NOMO-1 (cell line): ENCODE measurements at regions not wholly inside any gene's neighbourhood (a gene's known extent, or its start where the extent isn't known, plus 50 kb on each side); places are given as distances from the start of the nearest gene placed in this dataset.

ENCODE experiments used
- DNase-seq, 2 experiments: peaks; one replicate each; lab custom pipeline; 2025; ENCODE audit not compliant: unreplicated experiment in 2 of 2; lab: John Stamatoyannopoulos, UW

DNA sequence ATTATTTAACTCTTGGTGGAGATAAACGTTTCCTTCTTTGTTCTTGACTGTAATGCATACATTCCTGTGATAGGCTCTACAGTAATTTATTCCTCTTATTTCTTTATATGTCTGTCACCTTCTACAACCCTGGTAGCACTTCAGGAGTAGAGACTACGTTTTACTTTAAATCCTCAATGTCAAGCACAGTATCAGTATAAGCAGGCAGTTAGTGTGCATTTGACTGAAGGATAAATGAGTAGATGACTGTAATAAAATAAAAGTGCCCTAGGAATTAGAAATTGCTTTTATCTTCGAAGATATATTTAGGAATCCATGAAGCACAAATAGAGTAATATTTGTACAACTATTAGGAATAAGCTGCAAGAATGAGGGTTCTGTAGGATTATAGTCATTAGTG is 599.6 kb upstream of the PRMT6 start:
- no peak for DNase-seq

DNA sequence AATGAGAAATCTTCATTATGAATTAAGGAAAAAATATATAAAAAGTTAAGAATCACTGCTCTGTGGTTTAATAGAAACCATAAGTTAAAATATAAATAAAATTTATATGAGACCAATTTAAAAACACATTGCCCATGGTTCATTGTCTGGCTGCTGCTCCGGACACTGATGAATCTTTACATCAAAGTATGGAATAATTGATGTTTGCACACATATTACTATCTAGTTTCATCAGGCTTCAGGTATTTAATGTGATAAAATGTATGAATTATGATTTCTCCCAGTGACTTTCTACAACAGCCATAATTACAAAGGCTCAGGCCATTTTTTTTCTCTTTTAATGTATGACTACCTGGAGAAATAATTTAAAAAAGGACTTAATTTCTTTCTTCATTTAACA is 599.1 kb upstream of the PRMT6 start:
- DNase-seq, result no peak

GRCh38 chr1:106458866-106459265 is 597.6 kb upstream of the PRMT6 start:
- DNase-seq, result no peak

- DNase-seq, result no peak
These were observed 597.1 kb upstream of the PRMT6 start for GRCh38 chr1:106459418-106459817.

GRCh38 chr1:106465666-106466065 is 590.8 kb upstream of the PRMT6 start:
- DNase-seq, result no peak

GRCh38 chr1:106480629-106481028 is 575.8 kb upstream of the PRMT6 start:
- no peak for DNase-seq

GRCh38 chr1:106492880-106493279 is 563.6 kb upstream of the PRMT6 start:
- no peak for DNase-seq

GRCh38 chr1:106494646-106495045 is 561.8 kb upstream of the PRMT6 start:
- no peak for DNase-seq

DNA sequence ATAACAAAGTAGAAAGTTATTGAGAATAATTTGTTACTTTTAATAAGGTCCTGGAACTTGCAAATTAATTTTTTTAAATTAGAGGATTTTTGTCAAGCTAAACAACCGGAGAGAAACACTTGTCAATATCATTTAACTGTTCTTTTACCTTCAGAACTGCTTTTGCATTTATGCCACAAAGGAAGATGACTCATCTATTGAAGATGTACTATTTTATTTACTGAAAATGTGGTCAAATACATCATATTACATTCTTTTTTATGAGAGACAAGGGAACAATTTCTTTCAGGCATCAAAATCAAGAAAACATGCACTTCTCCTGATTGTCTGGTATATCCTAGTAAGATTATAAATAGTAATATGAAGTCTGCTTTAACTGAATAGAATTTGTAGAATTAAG is 558.2 kb upstream of the PRMT6 start:
- DNase-seq, result no peak

- no peak for DNase-seq
These were observed 553.8 kb upstream of the PRMT6 start for GRCh38 chr1:106502659-106503058.

- no peak for DNase-seq
These were observed 541.1 kb upstream of the PRMT6 start for GRCh38 chr1:106515375-106515774.

GRCh38 chr1:106517224-106517623 is 539.2 kb upstream of the PRMT6 start:
- DNase-seq, result no peak

- DNase-seq, result no peak
These were observed 533.0 kb upstream of the PRMT6 start for GRCh38 chr1:106523497-106523896.

DNA sequence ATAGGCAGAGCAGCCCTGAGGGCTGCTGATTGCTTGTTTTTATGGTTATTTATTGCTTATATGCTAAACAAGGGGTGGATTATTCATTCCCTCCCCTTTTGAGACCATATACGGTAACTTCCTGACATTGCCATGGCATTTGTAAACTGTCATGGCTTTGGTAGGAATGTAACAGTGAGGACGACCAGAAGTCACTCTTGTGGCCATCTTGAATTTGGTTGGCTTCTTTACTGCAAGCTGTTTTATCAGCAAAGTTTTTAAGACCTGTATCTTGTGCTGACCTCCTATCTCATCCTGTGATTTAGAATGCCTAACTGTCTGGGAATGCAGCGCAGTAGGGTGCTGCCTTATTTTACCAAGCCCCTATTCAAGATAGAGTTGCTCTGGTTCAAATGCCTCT is 531.8 kb upstream of the PRMT6 start:
- no peak for DNase-seq

- DNase-seq, result no peak
These were observed 529.8 kb upstream of the PRMT6 start for GRCh38 chr1:106526650-106527049.

DNA sequence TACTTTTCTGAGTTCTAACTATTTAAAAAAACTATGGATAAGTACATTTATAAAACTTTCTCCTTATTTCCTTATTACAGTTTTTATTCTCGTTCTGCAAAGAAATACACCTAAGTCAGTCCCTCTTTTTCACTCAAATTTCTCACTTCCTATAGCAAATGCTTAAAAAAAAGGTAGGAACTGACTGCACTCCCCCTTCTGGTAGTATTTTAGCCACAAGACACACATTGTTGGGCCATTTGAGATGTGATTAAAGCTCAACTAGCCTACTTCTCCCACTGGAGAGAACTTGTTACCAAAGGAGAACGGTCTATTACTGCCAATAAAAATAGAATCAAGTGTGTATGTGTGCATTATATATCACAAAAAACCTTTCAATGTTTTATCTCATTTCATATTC is 521.9 kb upstream of the PRMT6 start:
- no peak for DNase-seq

- DNase-seq, result no peak
These were observed 519.7 kb upstream of the PRMT6 start for GRCh38 chr1:106536741-106537140.

DNA sequence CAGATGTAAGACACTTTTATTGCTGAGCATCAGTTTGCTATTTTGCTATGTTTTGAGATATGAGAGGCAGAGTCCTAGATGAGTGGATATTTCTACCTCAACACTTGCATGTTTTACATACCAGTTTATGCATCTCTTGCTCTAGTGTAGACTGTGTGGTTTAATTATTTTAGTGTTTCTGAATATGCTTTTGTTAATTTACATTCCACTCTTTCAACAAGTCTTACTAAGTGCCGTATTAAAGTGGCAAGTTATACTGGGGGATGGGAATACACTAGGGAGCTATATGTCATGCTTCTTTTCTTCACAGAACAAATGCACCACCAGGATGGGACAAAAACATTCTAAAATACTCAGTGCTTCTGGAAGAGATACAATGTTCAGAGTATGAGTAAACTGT is 507.7 kb upstream of the PRMT6 start:
- no peak for DNase-seq

DNA sequence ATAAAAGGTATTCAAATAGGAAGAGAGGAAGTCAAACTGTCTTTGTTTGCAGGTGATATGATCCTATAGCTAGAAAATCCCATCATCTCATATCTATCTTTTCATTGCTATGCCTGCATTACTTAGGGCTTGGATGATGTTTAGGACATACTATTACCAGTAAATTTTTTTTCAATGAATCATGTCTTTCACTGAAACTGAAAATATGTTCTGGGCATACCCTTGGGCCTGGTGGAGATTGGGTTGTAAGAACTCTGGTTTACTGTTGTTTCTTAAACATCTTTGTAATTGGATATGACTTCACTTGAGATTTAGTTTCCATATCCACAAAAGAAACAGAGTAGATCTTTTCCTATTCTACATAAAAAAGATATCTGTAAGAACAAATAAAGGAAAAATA is 502.2 kb upstream of the PRMT6 start:
- no peak for DNase-seq

DNA sequence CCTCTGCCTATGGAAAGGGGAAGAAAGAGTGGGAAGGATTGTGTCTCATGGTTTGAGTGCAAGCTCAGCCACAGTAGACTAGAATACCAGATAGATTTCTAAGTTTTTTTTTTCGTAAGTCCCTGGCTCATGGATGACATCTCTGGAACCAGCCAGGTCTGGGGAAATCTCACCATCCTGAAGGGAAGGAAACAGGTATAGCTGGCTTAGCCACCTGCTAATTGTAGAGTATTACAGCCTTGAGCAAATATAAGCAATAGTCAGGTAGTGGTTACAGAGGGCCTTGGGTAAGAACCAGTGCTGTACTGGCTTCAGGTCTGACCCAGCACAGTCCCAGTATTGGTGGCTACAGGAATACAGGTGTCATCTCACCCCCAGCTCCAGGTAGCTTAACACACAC is 500.9 kb upstream of the PRMT6 start:
- no peak for DNase-seq

GRCh38 chr1:106564192-106564591 is 492.3 kb upstream of the PRMT6 start:
- DNase-seq, result no peak

GRCh38 chr1:106568201-106568974 is 488.1 kb upstream of the PRMT6 start:
- DNase-seq, result no peak

GRCh38 chr1:106571109-106571508 is 485.4 kb upstream of the PRMT6 start:
- DNase-seq, result no peak
